ENCODE measurements at regions not wholly inside any gene's neighbourhood (a gene's known extent, or its start where the extent isn't known, plus 50 kb on each side); places are given as distances from the start of the nearest gene placed in this dataset.

- no peak for TF ChIP-seq CTCF (IDR thresholded peaks at IDR 0.05 in 2 of 3, conservative IDR thresholded peaks at IDR 0.05 in 1 of 3; ENCODE audit: borderline replicate concordance in 1 of 3, insufficient read depth in 1 of 3, low read depth in 2 of 3, low read length in 2 of 3)
- TF ChIP-seq SP1 (IDR thresholded peaks at IDR 0.05; ENCODE audit: low read depth): no peak
- TF ChIP-seq FOSL1 (IDR thresholded peaks at IDR 0.05; ENCODE audit: low read depth): no peak
- no peak for TF ChIP-seq EZH2phosphoT487 (IDR thresholded peaks at IDR 0.05; ENCODE audit: borderline replicate concordance)
- no peak for TF ChIP-seq ZNF274 (IDR thresholded peaks at IDR 0.05; ENCODE audit: low read depth, low read length)
- TF ChIP-seq POLR2A (IDR thresholded peaks at IDR 0.05; ENCODE audit: borderline replicate concordance, extremely low read depth, insufficient read depth, insufficient read length): no peak
Measured at GRCh38 chr5:100402071-100402470, 133.1 kb upstream of the FAM174A start.
